GM21423 (cell line): ENCODE measurements at regions not wholly inside any gene's neighbourhood (a gene's known extent, or its start where the extent isn't known, plus 50 kb on each side); places are given as distances from the start of the nearest gene placed in this dataset.
"Not testable (repeated sequence)": the region's sequence is repeated elsewhere in the genome, so short reads cannot be mapped to it uniquely, and the experiment has no call there.

Source experiments
- ATAC-seq: cut with Tn5 transposase; IDR thresholded peaks from one replicate; pipeline ENCODE4 v1.9.1; 2021; ENCODE audit warnings: mild to moderate bottlenecking, moderate library complexity; ENCODE audit not compliant: unreplicated experiment

GRCh38 chr7:96562458-96562857 lies 147.2 kb downstream of the SEM1 start:
- no peak for ATAC-seq

GRCh38 chr7:96561892-96562291 lies 147.8 kb downstream of the SEM1 start:
- ATAC-seq = no peak

- no peak for ATAC-seq
Observed at GRCh38 chr7:96558530-96558929, 151.1 kb downstream of the SEM1 start.

- ATAC-seq = no peak
Observed at GRCh38 chr7:96558093-96558492, 151.6 kb downstream of the SEM1 start.

GRCh38 chr7:96557598-96557997 lies 152.0 kb downstream of the SEM1 start:
- ATAC-seq = not testable (repeated sequence)

GRCh38 chr7:96548664-96549063 lies 161.0 kb downstream of the SEM1 start:
- ATAC-seq = no peak

- ATAC-seq = no peak
Observed at GRCh38 chr7:96547371-96547811, 162.3 kb downstream of the SEM1 start.

- no peak for ATAC-seq
Observed at GRCh38 chr7:96546426-96546825, 163.2 kb downstream of the SEM1 start.

- no peak for ATAC-seq
Observed at GRCh38 chr7:96539471-96539870, 170.2 kb downstream of the SEM1 start.

- ATAC-seq = no peak
Observed at GRCh38 chr7:96538632-96539031, 171.0 kb downstream of the SEM1 start.

- no peak for ATAC-seq
Observed at GRCh38 chr7:96534221-96534620, 175.4 kb downstream of the SEM1 start.

- ATAC-seq = no peak
Observed at GRCh38 chr7:96532428-96532935, 177.2 kb downstream of the SEM1 start.

GRCh38 chr7:96531331-96531730 lies 178.3 kb downstream of the SEM1 start:
- ATAC-seq = no peak

GRCh38 chr7:96530786-96531185 lies 178.9 kb downstream of the SEM1 start:
- no peak for ATAC-seq

GRCh38 chr7:96527133-96527827 lies 182.4 kb downstream of the SEM1 start:
- ATAC-seq = no peak

GRCh38 chr7:96526496-96526895 lies 183.2 kb downstream of the SEM1 start:
- no peak for ATAC-seq

- no peak for ATAC-seq
Observed at GRCh38 chr7:96521068-96521894, 188.4 kb downstream of the SEM1 start.

GRCh38 chr7:96508371-96508770 lies 186.5 kb upstream of the SLC25A13 start:
- no peak for ATAC-seq

GRCh38 chr7:96503597-96503996 lies 181.7 kb upstream of the SLC25A13 start:
- ATAC-seq = no peak

- ATAC-seq = no peak
Observed at GRCh38 chr7:96501318-96501717, 179.4 kb upstream of the SLC25A13 start.

GRCh38 chr7:96499532-96499931 lies 177.6 kb upstream of the SLC25A13 start:
- no peak for ATAC-seq

- no peak for ATAC-seq
Observed at GRCh38 chr7:96497567-96497966, 175.7 kb upstream of the SLC25A13 start.
